ENCODE measurements at regions not wholly inside any gene's neighbourhood (a gene's known extent, or its start where the extent isn't known, plus 50 kb on each side); places are given as distances from the start of the nearest gene placed in this dataset.

DNA sequence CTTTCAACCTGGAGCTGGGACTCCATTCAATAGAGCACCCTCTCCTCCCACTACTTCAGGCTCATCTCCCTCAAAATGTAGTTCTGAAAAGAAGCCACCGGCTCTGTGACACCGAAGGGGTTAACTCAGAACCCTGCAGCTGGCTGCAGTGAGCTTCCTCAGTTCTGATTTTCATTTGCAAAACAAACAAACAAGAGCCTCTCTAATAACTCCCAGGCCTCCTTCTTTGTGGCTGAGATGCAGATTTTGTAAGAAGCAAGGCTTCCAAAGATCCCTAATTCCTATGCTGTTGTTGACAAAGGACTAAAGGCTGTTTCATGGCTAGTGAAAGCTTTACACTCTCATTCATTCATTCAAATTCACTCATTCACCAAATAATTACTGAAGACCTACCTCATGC is 333.4 kb upstream of the TBX3 start:
- TF ChIP-seq, protein P1, sequence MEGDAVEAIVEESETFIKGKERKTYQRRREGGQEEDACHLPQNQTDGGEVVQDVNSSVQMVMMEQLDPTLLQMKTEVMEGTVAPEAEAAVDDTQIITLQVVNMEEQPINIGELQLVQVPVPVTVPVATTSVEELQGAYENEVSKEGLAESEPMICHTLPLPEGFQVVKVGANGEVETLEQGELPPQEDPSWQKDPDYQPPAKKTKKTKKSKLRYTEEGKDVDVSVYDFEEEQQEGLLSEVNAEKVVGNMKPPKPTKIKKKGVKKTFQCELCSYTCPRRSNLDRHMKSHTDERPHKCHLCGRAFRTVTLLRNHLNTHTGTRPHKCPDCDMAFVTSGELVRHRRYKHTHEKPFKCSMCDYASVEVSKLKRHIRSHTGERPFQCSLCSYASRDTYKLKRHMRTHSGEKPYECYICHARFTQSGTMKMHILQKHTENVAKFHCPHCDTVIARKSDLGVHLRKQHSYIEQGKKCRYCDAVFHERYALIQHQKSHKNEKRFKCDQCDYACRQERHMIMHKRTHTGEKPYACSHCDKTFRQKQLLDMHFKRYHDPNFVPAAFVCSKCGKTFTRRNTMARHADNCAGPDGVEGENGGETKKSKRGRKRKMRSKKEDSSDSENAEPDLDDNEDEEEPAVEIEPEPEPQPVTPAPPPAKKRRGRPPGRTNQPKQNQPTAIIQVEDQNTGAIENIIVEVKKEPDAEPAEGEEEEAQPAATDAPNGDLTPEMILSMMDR (IDR thresholded peaks at IDR 0.05; ENCODE audit: unreplicated experiment) = no peak
- Mint-ChIP-seq H3K4me3 (ENCODE audit: unreplicated experiment) (no peak overlapping the region), H3K4me1 (ENCODE audit: unreplicated experiment) (no peaks in the 10 kb centered on the region), H3K27me3 (ENCODE audit: unreplicated experiment) (peaks cover 1% of the 10 kb centered on the region), H3K27ac (ENCODE audit: unreplicated experiment) (no peak overlapping the region), H3K36me3 (ENCODE audit: low read depth, unreplicated experiment) (no peaks in the 10 kb centered on the region), H3K9me3 (ENCODE audit: unreplicated experiment) (no peaks in the 10 kb centered on the region)
- DNase-seq (ENCODE audit: low spot score) = no peak

DNA sequence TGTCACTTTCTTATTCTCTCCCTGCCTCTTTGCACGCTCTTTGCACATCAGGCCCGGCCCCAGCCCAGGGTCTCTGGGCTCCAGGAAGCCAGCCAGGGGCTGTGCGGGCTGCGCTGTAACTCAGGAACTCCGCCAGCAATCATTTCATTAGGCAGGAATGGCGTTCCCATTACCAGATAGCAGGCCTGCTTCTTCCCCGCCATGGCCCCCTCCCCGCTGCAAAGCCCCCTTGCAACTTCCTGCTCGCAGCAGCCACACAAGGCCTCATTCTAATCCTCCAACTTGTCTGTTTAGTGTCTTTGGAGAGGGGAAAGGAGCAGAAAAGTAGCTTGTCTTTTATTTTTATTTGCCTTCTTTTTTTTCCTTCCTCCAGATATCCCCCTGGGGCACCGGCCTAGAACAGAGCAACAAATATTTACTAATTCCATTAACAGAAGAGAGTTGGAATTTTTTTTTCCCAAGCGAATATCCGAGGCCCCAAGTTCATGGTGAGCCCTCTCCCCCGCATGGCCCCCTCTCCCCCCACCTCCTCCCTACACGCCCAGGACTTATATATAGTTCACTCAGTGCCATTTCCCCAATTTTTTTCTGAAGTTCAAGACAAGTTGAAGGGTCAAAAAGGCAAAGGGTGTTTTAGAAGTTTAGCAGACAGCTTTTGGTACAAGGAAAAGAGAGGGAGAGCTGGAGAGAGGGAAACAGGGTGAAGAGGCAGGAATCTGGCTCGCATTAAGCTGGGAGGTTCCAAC is 329.4 kb upstream of the TBX3 start:
- Mint-ChIP-seq H3K9me3 (ENCODE audit: unreplicated experiment) (no peaks in the 10 kb centered on the region), H3K4me3 (ENCODE audit: unreplicated experiment) (no peak overlapping the region), H3K36me3 (ENCODE audit: low read depth, unreplicated experiment) (no peaks in the 10 kb centered on the region), H3K4me1 (ENCODE audit: unreplicated experiment) (no peaks in the 10 kb centered on the region), H3K27me3 (ENCODE audit: unreplicated experiment) (peaks cover 1% of the 10 kb centered on the region), H3K27ac (ENCODE audit: unreplicated experiment) (no peak overlapping the region)
- DNase-seq (ENCODE audit: low spot score) = no peak
- TF ChIP-seq, protein P1 (IDR thresholded peaks at IDR 0.05; ENCODE audit: unreplicated experiment) = no peak

DNA sequence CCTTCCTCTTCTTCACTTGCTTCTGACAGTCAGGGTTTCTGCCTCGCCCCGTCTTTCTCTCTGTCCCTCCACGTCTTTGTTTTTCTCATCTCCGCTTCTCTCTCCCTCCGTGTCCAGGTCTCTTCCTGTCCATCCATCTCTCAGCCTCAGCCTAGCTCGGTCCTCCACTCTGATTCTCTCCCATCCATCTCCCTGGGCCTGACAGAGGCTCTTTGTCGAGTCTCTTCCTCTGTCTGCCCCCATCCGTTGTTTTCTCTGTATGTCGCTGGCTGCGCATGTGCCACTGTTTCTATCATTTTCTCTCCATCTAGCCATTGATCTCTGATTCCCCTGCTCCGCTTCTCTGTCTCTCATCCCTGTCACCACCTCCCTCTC is 328.9 kb upstream of the TBX3 start:
- H3K36me3 Mint-ChIP-seq (ENCODE audit: low read depth, unreplicated experiment) = no peaks in the 10 kb centered on the region
- peaks cover 1% of the 10 kb centered on the region for H3K27me3 Mint-ChIP-seq (ENCODE audit: unreplicated experiment)
- TF ChIP-seq, protein P1 (IDR thresholded peaks at IDR 0.05; ENCODE audit: unreplicated experiment) = no peak
- H3K9me3 Mint-ChIP-seq (ENCODE audit: unreplicated experiment) = no peaks in the 10 kb centered on the region
- no peak overlapping the region for H3K4me3 Mint-ChIP-seq (ENCODE audit: unreplicated experiment)
- H3K4me1 Mint-ChIP-seq (ENCODE audit: unreplicated experiment) = no peaks in the 10 kb centered on the region
- no peak for DNase-seq (ENCODE audit: low spot score)
- no peak overlapping the region for H3K27ac Mint-ChIP-seq (ENCODE audit: unreplicated experiment)

DNA sequence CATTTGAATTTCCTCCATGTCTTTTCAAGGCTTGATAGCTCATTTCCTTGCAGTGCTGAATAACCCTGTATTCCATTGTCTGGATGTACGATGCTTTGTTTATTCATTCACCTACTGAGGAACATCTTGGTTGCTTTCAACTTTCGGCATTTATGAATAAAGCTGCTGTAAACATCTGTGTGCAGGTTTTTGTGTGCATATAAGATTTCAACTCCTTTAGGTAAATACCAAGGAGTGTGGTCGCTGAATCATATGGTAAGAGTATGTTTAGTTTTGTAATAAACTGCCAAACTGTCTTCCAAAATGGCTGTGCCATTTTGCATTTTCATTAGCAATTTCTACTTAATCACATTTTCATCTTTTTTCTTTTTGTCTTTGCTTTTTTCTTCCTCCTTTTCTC is 327.7 kb upstream of the TBX3 start:
- no peak overlapping the region for H3K27ac Mint-ChIP-seq (ENCODE audit: unreplicated experiment)
- DNase-seq (ENCODE audit: low spot score) = no peak
- TF ChIP-seq, protein P1 (IDR thresholded peaks at IDR 0.05; ENCODE audit: unreplicated experiment) = no peak
- no peaks in the 10 kb centered on the region for H3K36me3 Mint-ChIP-seq (ENCODE audit: low read depth, unreplicated experiment)
- H3K4me1 Mint-ChIP-seq (ENCODE audit: unreplicated experiment) = no peaks in the 10 kb centered on the region
- H3K27me3 Mint-ChIP-seq (ENCODE audit: unreplicated experiment) = no peaks in the 10 kb centered on the region
- no peaks in the 10 kb centered on the region for H3K9me3 Mint-ChIP-seq (ENCODE audit: unreplicated experiment)
- H3K4me3 Mint-ChIP-seq (ENCODE audit: unreplicated experiment) = no peak overlapping the region

DNA sequence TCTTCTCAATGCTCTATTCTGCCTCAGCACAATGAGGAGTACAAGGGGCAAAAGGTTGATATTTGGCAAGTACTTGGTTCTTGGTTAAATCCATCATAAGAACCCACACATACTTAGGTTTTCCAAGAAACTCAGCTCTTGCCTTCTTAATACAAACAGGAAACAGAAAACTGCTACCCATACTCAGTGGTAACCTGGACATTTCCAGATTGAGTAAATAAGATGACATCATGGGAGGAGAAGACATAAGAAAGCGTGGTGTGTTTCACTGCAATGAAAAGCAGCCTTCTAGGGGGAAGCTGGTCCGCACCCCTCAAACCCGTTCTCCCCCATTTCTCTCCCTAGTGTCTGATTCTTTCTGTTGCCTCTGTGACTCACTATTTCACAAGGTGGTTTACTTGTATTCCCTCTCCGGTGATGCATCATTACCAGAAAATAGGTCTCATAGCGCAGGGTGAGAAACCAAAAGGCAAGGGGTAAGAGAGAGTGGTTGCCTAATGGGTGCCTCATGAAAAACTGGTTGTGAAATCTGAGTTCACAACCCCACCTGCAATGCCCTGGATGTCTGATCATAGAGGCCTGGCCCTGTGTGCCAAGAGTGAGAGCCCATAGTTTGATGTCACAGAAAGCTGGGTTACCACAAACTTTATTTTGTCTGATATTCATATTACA is 326.5 kb upstream of the TBX3 start:
- H3K4me1 Mint-ChIP-seq (ENCODE audit: unreplicated experiment) = no peaks in the 10 kb centered on the region
- TF ChIP-seq, protein P1 (IDR thresholded peaks at IDR 0.05; ENCODE audit: unreplicated experiment) = no peak

More for the DNA sequence above, 326.5 kb upstream of the TBX3 start:
- H3K27me3 Mint-ChIP-seq (ENCODE audit: unreplicated experiment) = no peaks in the 10 kb centered on the region
- DNase-seq (ENCODE audit: low spot score) = no peak
- no peaks in the 10 kb centered on the region for H3K36me3 Mint-ChIP-seq (ENCODE audit: low read depth, unreplicated experiment)
- no peak overlapping the region for H3K27ac Mint-ChIP-seq (ENCODE audit: unreplicated experiment)
- H3K4me3 Mint-ChIP-seq (ENCODE audit: unreplicated experiment) = no peak overlapping the region
- no peaks in the 10 kb centered on the region for H3K9me3 Mint-ChIP-seq (ENCODE audit: unreplicated experiment)
